GM21360 (cell line): ENCODE measurements at regions not wholly inside any gene's neighbourhood (a gene's known extent, or its start where the extent isn't known, plus 50 kb on each side); places are given as distances from the start of the nearest gene placed in this dataset.

ENCODE experiments used
- ATAC-seq: cut with Tn5 transposase; IDR thresholded peaks from one replicate; pipeline ENCODE4 v1.9.1; 2021; ENCODE audit warnings: mild to moderate bottlenecking, moderate library complexity; ENCODE audit not compliant: unreplicated experiment

- no peak for ATAC-seq
Measured at GRCh38 chr3:174639970-174640369, 219.2 kb upstream of the NAALADL2 start.

GRCh38 chr3:174640932-174641331 lies 218.2 kb upstream of the NAALADL2 start:
- no peak for ATAC-seq

- ATAC-seq = no peak
Measured at GRCh38 chr3:174644287-174644686, 214.8 kb upstream of the NAALADL2 start.

- no peak for ATAC-seq
Measured at GRCh38 chr3:174651951-174652350, 207.2 kb upstream of the NAALADL2 start.

- no peak for ATAC-seq
Measured at GRCh38 chr3:174659511-174659910, 199.6 kb upstream of the NAALADL2 start.

GRCh38 chr3:174662653-174663052 lies 196.5 kb upstream of the NAALADL2 start:
- ATAC-seq = no peak

- no peak for ATAC-seq
Measured at GRCh38 chr3:174667386-174667785, 191.7 kb upstream of the NAALADL2 start.

- ATAC-seq = no peak
Measured at GRCh38 chr3:174675406-174675805, 183.7 kb upstream of the NAALADL2 start.

- ATAC-seq = no peak
Measured at GRCh38 chr3:174681784-174682183, 177.3 kb upstream of the NAALADL2 start.

- no peak for ATAC-seq
Measured at GRCh38 chr3:174685796-174686195, 173.3 kb upstream of the NAALADL2 start.

GRCh38 chr3:174697310-174697709 lies 161.8 kb upstream of the NAALADL2 start:
- ATAC-seq = no peak

GRCh38 chr3:174700736-174701135 lies 158.4 kb upstream of the NAALADL2 start:
- no peak for ATAC-seq

GRCh38 chr3:174710612-174711011 lies 148.5 kb upstream of the NAALADL2 start:
- ATAC-seq = no peak

- no peak for ATAC-seq
Measured at GRCh38 chr3:174715386-174715785, 143.7 kb upstream of the NAALADL2 start.

GRCh38 chr3:174716956-174717505 lies 142.1 kb upstream of the NAALADL2 start:
- no peak for ATAC-seq

- ATAC-seq = no peak
Measured at GRCh38 chr3:174720717-174721116, 138.4 kb upstream of the NAALADL2 start.

GRCh38 chr3:174725303-174725702 lies 133.8 kb upstream of the NAALADL2 start:
- no peak for ATAC-seq

GRCh38 chr3:174737966-174738365 lies 121.2 kb upstream of the NAALADL2 start:
- ATAC-seq = no peak

- no peak for ATAC-seq
Measured at GRCh38 chr3:174749143-174749542, 110.0 kb upstream of the NAALADL2 start.

GRCh38 chr3:174755833-174756829 lies 103.0 kb upstream of the NAALADL2 start:
- no peak for ATAC-seq

GRCh38 chr3:174758943-174759342 lies 100.2 kb upstream of the NAALADL2 start:
- ATAC-seq = no peak

GRCh38 chr3:174767406-174767805 lies 91.7 kb upstream of the NAALADL2 start:
- no peak for ATAC-seq
